K562 (cell line): ENCODE measurements at regions not wholly inside any gene's neighbourhood (a gene's known extent, or its start where the extent isn't known, plus 50 kb on each side); places are given as distances from the start of the nearest gene placed in this dataset.

ENCODE experiments used
- ATAC-seq: fragments of 200-7000 bp; cut with Tn5 transposase; 3 replicates; pipeline ENCODE4 v1.9.1; 2020; ENCODE audit warnings: moderate library complexity
- BruUV-seq: library from RNA; stranded (reverse); fragments of 400-500 nt; replicated peaks from 2 replicates; lab custom pipeline; 2021; lab: Mats Ljungman, UMichigan
- CTCF ChIA-PET: fragments of 300-600 bp; formaldehyde crosslinking; extraction: SDS; loops from one replicate; lab custom pipeline; 2021; ENCODE audit warnings: low intra/inter-chr PET ratio; lab: Yijun Ruan, JAX
- POLR2A ChIA-PET: fragments of 300-600, 350-650 bp; sonication (Branson Sonifier 250); formaldehyde crosslinking; extraction: SDS; loops from one replicate; lab custom pipeline; 2021; ENCODE audit warnings: antibody characterized with exemption, inconsistent platforms; lab: Yijun Ruan, JAX
- DNase-seq, 4 experiments: peaks; one replicate each; pipeline versions ENCODE4 v3.0.0 to v3.0.0-alpha.2; 2011 to 2018; ENCODE audit warnings: low spot score in 3 of 4, mixed read lengths in 3 of 4; ENCODE audit errors: extremely low read depth in 1 of 4
- FAIRE-seq: peaks from 2 replicates; lab custom pipeline; 2011; peaks lifted over from hg19 to GRCh38; lab: Jason Lieb, UNC
- H2AFZ ChIP-seq: 2 replicates; pipeline ENCODE4 v1.6.0; 2011; ENCODE audit warnings: low read depth, low read length, control low read depth, inconsistent platforms
- H3K27ac ChIP-seq: fragments of 200-600 bp; 3 replicates; pipeline ENCODE4 v1.8.0; 2011; ENCODE audit warnings: low read depth, mild to moderate bottlenecking, control low read depth, inconsistent platforms, low read length, moderate library complexity, mixed read lengths; ENCODE audit errors: extremely low read depth
- H3K27me3 ChIP-seq, 2 experiments: fragments of 300-600 bp in 1 of 2; 2 replicates in 1 of 2; 3 replicates in 1 of 2; pipeline versions ENCODE4 v1.6.0 to v1.8.0; 2011; ENCODE audit warnings: inconsistent platforms in 2 of 2, low read length in 2 of 2, mild to moderate bottlenecking in 1 of 2, mixed read lengths in 1 of 2, moderate library complexity in 1 of 2; ENCODE audit not compliant: control insufficient read depth in 2 of 2, insufficient read depth in 2 of 2
- H3K36me3 ChIP-seq: fragments of 300-600 bp; 3 replicates; pipeline ENCODE4 v1.8.0; 2011; ENCODE audit warnings: mild to moderate bottlenecking, low read length, inconsistent platforms; ENCODE audit not compliant: control insufficient read depth, insufficient read depth
- H3K4me1 ChIP-seq, 2 experiments: fragments of 200-600 bp in 1 of 2; replicated peaks in 1 of 2; 2 replicates in 1 of 2; 3 replicates in 1 of 2; pipeline versions ENCODE4 v1.5.1 to v1.8.0; 2011; ENCODE audit warnings: inconsistent platforms in 2 of 2, low read length in 2 of 2, mild to moderate bottlenecking in 1 of 2, mixed read lengths in 1 of 2, moderate library complexity in 1 of 2; ENCODE audit not compliant: control insufficient read depth in 2 of 2, insufficient read depth in 2 of 2
- H3K4me2 ChIP-seq: 2 replicates; pipeline ENCODE4 v1.6.1; 2011; ENCODE audit warnings: low read length, control low read depth, inconsistent platforms, mixed read lengths; ENCODE audit not compliant: insufficient read depth
- H3K4me3 ChIP-seq: fragments of 200-600 bp; sonication (generic), shearing (Covaris generic); 2 replicates; pipeline ENCODE4 v1.5.1; 2016; ENCODE audit warnings: control low read depth, inconsistent platforms
- H3K79me2 ChIP-seq: fragments of 200-600 bp; 3 replicates; pipeline ENCODE4 v1.8.0; 2011; ENCODE audit warnings: low read length, inconsistent platforms; ENCODE audit not compliant: control insufficient read depth, insufficient read depth
- H3K9ac ChIP-seq, 2 experiments: 2 replicates each; pipeline versions ENCODE4 v1.6.0 to v1.6.1; 2011; ENCODE audit warnings: low read depth in 2 of 2, low read length in 2 of 2, control low read depth in 1 of 2, inconsistent platforms in 1 of 2, mild to moderate bottlenecking in 1 of 2, mixed read lengths in 1 of 2; ENCODE audit not compliant: insufficient read depth in 1 of 2
- H3K9me1 ChIP-seq: one replicate; pipeline ENCODE4 v1.6.0; 2011; ENCODE audit warnings: inconsistent platforms, mild to moderate bottlenecking, low read length, moderate library complexity; ENCODE audit not compliant: control insufficient read depth, insufficient read depth
- H3K9me3 ChIP-seq: replicated peaks from 2 replicates; pipeline ENCODE4 v1.5.1; 2011; ENCODE audit warnings: low read depth, low read length, inconsistent platforms; ENCODE audit not compliant: control insufficient read depth, insufficient read depth
- H4K20me1 ChIP-seq: replicated peaks from 2 replicates; pipeline ENCODE4 v1.6.1; 2011; ENCODE audit warnings: low read length, inconsistent platforms, mixed read lengths; ENCODE audit not compliant: control insufficient read depth, insufficient read depth
- CHD1 ChIP-seq: fragments of 200-600 bp; sonication (generic); IDR thresholded peaks from one replicate; pipeline ENCODE4 v1.6.1; 2012; ENCODE audit warnings: mild to moderate bottlenecking, moderate library complexity, low read length, inconsistent platforms
- ETV6 ChIP-seq, 3 experiments: fragments of 150-350 bp in 1 of 3; sonication (generic) in 1 of 3; formaldehyde crosslinking in 1 of 3; IDR thresholded peaks; 2 replicates each; pipeline versions ENCODE4 v1.6.1 to v1.8.0; 2014 to 2022; ENCODE audit warnings: borderline replicate concordance in 2 of 3, low read depth in 2 of 3, antibody characterized with exemption in 1 of 3, low read length in 1 of 3, mild to moderate bottlenecking in 1 of 3, missing genetic modification reagents in 1 of 3
- MTA1 ChIP-seq: fragments of 450-650 bp; IDR thresholded peaks from 2 replicates; pipeline ENCODE4 v1.6.1; 2017; ENCODE audit warnings: borderline replicate concordance
- ZNF316 ChIP-seq: fragments of 450-650 bp; IDR thresholded peaks from 2 replicates; pipeline ENCODE4 v1.6.1; 2016
- WGBS: fragments of 100-300 bp; shearing (Covaris generic); methylation state at CpG from one replicate; pipeline ENCODE4 v1.1.6; 2016; ENCODE audit warnings: low coverage, mixed read lengths; ENCODE audit not compliant: insufficient coverage; ENCODE audit errors: missing lambda C conversion rate; 5-methylcytosine and 5-hydroxymethylcytosine counted together
- in situ Hi-C: fragments of 300-500 bp; cut with MboI; formaldehyde crosslinking; loops from 4 replicates; pipeline ENCODE4 v1.15.0; 2018; ENCODE audit warnings: inconsistent platforms, mixed read lengths
- intact Hi-C: fragments of 100-400 bp; cut with micrococcal nuclease; formaldehyde crosslinking; loops from 2 replicates; pipeline ENCODE4 v1.14.2; 2022
- TF ChIP-seq, protein P1 (sequence below): fragments of 450-650 bp; formaldehyde crosslinking; IDR thresholded peaks from 2 replicates; pipeline ENCODE4 v1.4.0; 2022; ENCODE audit warnings: missing genetic modification characterization

DNA sequence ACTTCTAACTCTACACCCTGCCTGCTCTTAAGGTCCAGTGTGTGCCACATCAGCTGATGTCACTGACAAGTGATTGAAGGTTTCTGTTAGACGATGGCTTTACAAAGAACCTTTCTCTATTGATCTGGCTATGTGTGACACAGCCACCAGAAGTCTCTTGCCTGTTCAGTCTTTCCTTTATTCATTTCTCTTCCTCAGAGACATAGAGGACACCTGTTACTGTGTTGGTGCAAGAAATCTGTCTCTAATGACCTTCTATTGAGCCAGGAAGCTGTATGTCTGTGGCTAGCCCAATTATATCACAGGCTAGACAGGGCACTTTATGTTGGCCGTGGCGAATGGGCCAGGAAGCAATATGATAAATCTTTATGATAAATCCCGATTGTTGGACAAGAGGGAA is 173.3 kb upstream of the GAP43 start:
- Histone ChIP-seq H3K27me3 (no peaks in the 10 kb centered on the region), H3K9me3 (no peaks in the 10 kb centered on the region), H3K9ac (no peak overlapping the region), H3K4me2 (no peak overlapping the region), H4K20me1 (no peaks in the 10 kb centered on the region), H3K27ac (no peak overlapping the region), H2AFZ (no peak overlapping the region), H3K36me3 (no peaks in the 10 kb centered on the region), H3K4me3 (no peak overlapping the region), H3K4me1 (no peaks in the 10 kb centered on the region), H3K79me2 (no peaks in the 10 kb centered on the region), H3K9me1 (no peaks in the 10 kb centered on the region)
- TF ChIP-seq CHD1 = no peak
- no peak for TF ChIP-seq ETV6 (IDR thresholded peaks at IDR 0.05; ENCODE audit: borderline replicate concordance in 1 of 2, low read depth in 2 of 2, low read length in 1 of 2)
- TF ChIP-seq ETV6 (CRISPR knock-in tag; IDR thresholded peaks at IDR 0.05; ENCODE audit: borderline replicate concordance) = no peak
- no peak for TF ChIP-seq MTA1
- no TSS peak for BruUV-seq
- DNase-seq = no peak
- intact Hi-C loops = no loop called here
- no peak for FAIRE-seq
- in situ Hi-C loops = no loop called here
- POLR2A ChIA-PET = no interaction called here
- ATAC-seq = no peak
- CTCF ChIA-PET = no interaction called here
- WGBS = 3% methylated on average over 4 of the region's 4 CpGs

DNA sequence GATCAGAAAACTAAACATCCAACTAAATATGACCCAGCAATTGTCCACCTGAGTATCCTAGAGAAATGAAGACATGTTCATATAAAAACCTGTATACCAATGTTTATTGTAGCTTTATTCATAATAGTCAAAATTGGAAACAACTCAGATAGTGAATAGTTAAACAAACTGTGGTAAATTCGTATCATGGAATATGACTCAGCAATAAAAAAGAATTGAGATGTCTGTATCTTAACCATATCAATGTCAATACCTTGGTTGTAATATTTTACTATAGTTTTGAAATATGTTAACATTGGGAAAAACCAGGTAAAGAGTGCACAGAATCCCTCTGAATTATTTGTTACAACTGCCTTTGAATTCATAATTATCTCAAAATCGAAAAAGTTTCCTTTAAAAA is 159.3 kb upstream of the GAP43 start:
- in situ Hi-C loops = no loop called here
- intact Hi-C loops = no loop called here
- H3K27ac ChIP-seq = no peak overlapping the region
- ChIA-PET POLR2A (no interaction called here), CTCF (no interaction called here)
- no peaks in the 10 kb centered on the region for H3K79me2 ChIP-seq
- no peak overlapping the region for H2AFZ ChIP-seq
- H3K9me3 ChIP-seq = no peaks in the 10 kb centered on the region
- no TSS peak for BruUV-seq
- no peaks in the 10 kb centered on the region for H3K9me1 ChIP-seq
- H4K20me1 ChIP-seq = no peaks in the 10 kb centered on the region
- no peaks in the 10 kb centered on the region for H3K27me3 ChIP-seq
- no peak for DNase-seq
- H3K4me1 ChIP-seq = no peaks in the 10 kb centered on the region
- no peak overlapping the region for H3K9ac ChIP-seq
- 0% methylated on average over 2 of the region's 2 CpGs for WGBS
- no peak for FAIRE-seq
- H3K4me2 ChIP-seq = no peak overlapping the region
- no peak for ATAC-seq
- H3K4me3 ChIP-seq = no peak overlapping the region
- H3K36me3 ChIP-seq = no peaks in the 10 kb centered on the region
- TF ChIP-seq ZNF316 = peak; percentile 45
- TF ChIP-seq, protein P1, sequence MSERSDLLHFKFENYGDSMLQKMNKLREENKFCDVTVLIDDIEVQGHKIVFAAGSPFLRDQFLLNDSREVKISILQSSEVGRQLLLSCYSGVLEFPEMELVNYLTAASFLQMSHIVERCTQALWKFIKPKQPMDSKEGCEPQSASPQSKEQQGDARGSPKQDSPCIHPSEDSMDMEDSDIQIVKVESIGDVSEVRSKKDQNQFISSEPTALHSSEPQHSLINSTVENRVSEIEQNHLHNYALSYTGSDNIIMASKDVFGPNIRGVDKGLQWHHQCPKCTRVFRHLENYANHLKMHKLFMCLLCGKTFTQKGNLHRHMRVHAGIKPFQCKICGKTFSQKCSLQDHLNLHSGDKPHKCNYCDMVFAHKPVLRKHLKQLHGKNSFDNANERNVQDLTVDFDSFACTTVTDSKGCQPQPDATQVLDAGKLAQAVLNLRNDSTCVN = no peak
